ENCODE measurements at regions not wholly inside any gene's neighbourhood (a gene's known extent, or its start where the extent isn't known, plus 50 kb on each side); places are given as distances from the start of the nearest gene placed in this dataset.

DNA sequence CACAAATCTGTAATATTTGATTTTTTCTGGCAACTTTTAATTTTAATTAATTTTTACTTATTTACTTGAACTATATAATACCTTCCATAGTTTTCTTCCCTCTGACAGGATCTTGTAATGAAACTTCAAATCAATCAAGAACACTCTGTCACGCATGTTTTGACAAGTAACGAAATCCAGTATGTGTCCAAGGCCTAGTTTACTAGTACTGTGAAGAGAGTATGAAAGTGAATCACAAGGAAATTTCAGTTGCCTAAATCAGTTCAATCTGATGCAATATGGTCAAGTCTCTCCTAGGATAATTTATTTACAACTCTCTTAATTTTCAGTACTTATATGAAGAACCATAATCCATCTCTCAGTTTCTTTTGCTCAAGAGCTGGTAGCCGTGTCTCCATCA, 1344.6 kb upstream of the ZEB2 start:
- H3K4me3 ChIP-seq (ENCODE audit: low read length in 3 of 3), result no peak overlapping the region
- H3K36me3 ChIP-seq (ENCODE audit: control insufficient read depth in 3 of 3, insufficient read depth in 3 of 3, low read length in 3 of 3), result no peaks in the 10 kb centered on the region
- no peak overlapping the region for H3K27ac ChIP-seq (ENCODE audit: low read depth, low read length)
- H3K9me3 ChIP-seq (ENCODE audit: control insufficient read depth in 3 of 3, low read length in 3 of 3), result no peaks in the 10 kb centered on the region
- no peaks in the 10 kb centered on the region for H3K4me1 ChIP-seq (ENCODE audit: control insufficient read depth in 3 of 3, insufficient read depth in 3 of 3, low read length in 3 of 3)
- no peaks in the 10 kb centered on the region for H3K27me3 ChIP-seq (ENCODE audit: control insufficient read depth in 3 of 3, insufficient read depth in 3 of 3, low read length in 3 of 3)
- H3K9ac ChIP-seq (ENCODE audit: low read depth in 1 of 3, low read length in 3 of 3), result no peak overlapping the region

DNA sequence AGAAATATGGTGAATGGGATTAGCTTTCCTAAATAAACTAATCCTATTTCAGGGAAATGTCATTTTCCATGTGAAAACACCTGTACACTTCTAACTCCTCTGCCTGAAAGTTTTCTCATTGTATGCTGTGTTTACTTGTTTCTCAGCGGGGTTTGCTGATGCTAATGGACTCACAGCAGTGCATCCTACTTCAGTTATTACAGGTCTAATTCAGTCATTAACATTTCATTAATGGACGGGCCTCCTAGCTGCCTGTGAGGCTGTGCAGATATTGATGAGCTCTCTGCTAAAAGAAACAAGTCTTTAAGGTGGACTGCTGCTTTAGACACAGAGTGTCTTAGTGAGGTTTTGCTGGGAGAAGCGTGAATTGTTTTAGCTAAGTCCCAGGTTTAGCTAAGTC, 1342.0 kb upstream of the ZEB2 start:
- H3K27me3 ChIP-seq (ENCODE audit: control insufficient read depth in 3 of 3, insufficient read depth in 3 of 3, low read length in 3 of 3), result no peaks in the 10 kb centered on the region
- H3K4me3 ChIP-seq (ENCODE audit: low read length in 3 of 3), result no peak overlapping the region
- no peaks in the 10 kb centered on the region for H3K9me3 ChIP-seq (ENCODE audit: control insufficient read depth in 3 of 3, low read length in 3 of 3)
- no peak overlapping the region for H3K9ac ChIP-seq (ENCODE audit: low read depth in 1 of 3, low read length in 3 of 3)
- H3K36me3 ChIP-seq (ENCODE audit: control insufficient read depth in 3 of 3, insufficient read depth in 3 of 3, low read length in 3 of 3), result no peaks in the 10 kb centered on the region
- H3K4me1 ChIP-seq (ENCODE audit: control insufficient read depth in 3 of 3, insufficient read depth in 3 of 3, low read length in 3 of 3), result no peaks in the 10 kb centered on the region
- H3K27ac ChIP-seq (ENCODE audit: low read depth, low read length), result no peak overlapping the region

DNA sequence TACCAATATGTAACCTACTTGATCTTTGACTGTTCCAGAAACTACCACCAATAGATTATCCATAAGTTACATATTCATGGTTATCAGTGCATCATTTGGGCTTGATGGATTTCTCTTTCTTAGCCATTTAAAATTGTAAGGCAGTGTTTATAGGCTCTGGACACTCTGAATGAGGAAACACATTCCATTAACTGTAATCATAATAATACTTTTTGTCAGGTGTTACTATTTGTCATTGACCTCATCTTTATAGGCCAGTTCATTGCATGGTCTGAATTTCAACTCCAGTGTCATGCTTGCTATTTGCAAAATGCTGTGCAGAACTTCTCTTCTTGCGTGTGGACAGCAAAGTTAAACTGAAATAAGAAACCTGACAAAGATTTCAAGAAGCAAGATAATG, 1340.2 kb upstream of the ZEB2 start:
- Histone ChIP-seq H3K27me3 (ENCODE audit: control insufficient read depth in 3 of 3, insufficient read depth in 3 of 3, low read length in 3 of 3) (no peaks in the 10 kb centered on the region), H3K36me3 (ENCODE audit: control insufficient read depth in 3 of 3, insufficient read depth in 3 of 3, low read length in 3 of 3) (no peaks in the 10 kb centered on the region), H3K4me3 (ENCODE audit: low read length in 3 of 3) (no peak overlapping the region), H3K9me3 (ENCODE audit: control insufficient read depth in 3 of 3, low read length in 3 of 3) (no peaks in the 10 kb centered on the region), H3K27ac (ENCODE audit: low read depth, low read length) (no peak overlapping the region), H3K4me1 (ENCODE audit: control insufficient read depth in 3 of 3, insufficient read depth in 3 of 3, low read length in 3 of 3) (no peaks in the 10 kb centered on the region), H3K9ac (ENCODE audit: low read depth in 1 of 3, low read length in 3 of 3) (no peak overlapping the region)

- no peak overlapping the region for H3K4me3 ChIP-seq (ENCODE audit: low read length in 3 of 3)
- H3K9ac ChIP-seq (ENCODE audit: low read depth in 1 of 3, low read length in 3 of 3), result no peak overlapping the region
- H3K9me3 ChIP-seq (ENCODE audit: control insufficient read depth in 3 of 3, low read length in 3 of 3), result no peaks in the 10 kb centered on the region
- no peak overlapping the region for H3K27ac ChIP-seq (ENCODE audit: low read depth, low read length)
- H3K36me3 ChIP-seq (ENCODE audit: control insufficient read depth in 3 of 3, insufficient read depth in 3 of 3, low read length in 3 of 3), result no peaks in the 10 kb centered on the region
- H3K27me3 ChIP-seq (ENCODE audit: control insufficient read depth in 3 of 3, insufficient read depth in 3 of 3, low read length in 3 of 3), result no peaks in the 10 kb centered on the region
- no peaks in the 10 kb centered on the region for H3K4me1 ChIP-seq (ENCODE audit: control insufficient read depth in 3 of 3, insufficient read depth in 3 of 3, low read length in 3 of 3)
Measured at GRCh38 chr2:145855142-145855541, 1335.2 kb upstream of the ZEB2 start.

- Histone ChIP-seq H3K27ac (ENCODE audit: low read depth, low read length) (no peak overlapping the region), H3K9ac (ENCODE audit: low read depth in 1 of 3, low read length in 3 of 3) (no peak overlapping the region), H3K27me3 (ENCODE audit: control insufficient read depth in 3 of 3, insufficient read depth in 3 of 3, low read length in 3 of 3) (no peaks in the 10 kb centered on the region), H3K9me3 (ENCODE audit: control insufficient read depth in 3 of 3, low read length in 3 of 3) (no peaks in the 10 kb centered on the region), H3K4me1 (ENCODE audit: control insufficient read depth in 3 of 3, insufficient read depth in 3 of 3, low read length in 3 of 3) (no peaks in the 10 kb centered on the region), H3K36me3 (ENCODE audit: control insufficient read depth in 3 of 3, insufficient read depth in 3 of 3, low read length in 3 of 3) (no peaks in the 10 kb centered on the region), H3K4me3 (ENCODE audit: low read length in 3 of 3) (no peak overlapping the region)
Measured at GRCh38 chr2:145854039-145854755, 1334.3 kb upstream of the ZEB2 start.

GRCh38 chr2:145851730-145852129, 1331.8 kb upstream of the ZEB2 start:
- no peak overlapping the region for H3K4me3 ChIP-seq (ENCODE audit: low read length in 3 of 3)
- H3K9me3 ChIP-seq (ENCODE audit: control insufficient read depth in 3 of 3, low read length in 3 of 3), result no peaks in the 10 kb centered on the region
- H3K4me1 ChIP-seq (ENCODE audit: control insufficient read depth in 3 of 3, insufficient read depth in 3 of 3, low read length in 3 of 3), result no peaks in the 10 kb centered on the region
- no peak overlapping the region for H3K27ac ChIP-seq (ENCODE audit: low read depth, low read length)
- no peaks in the 10 kb centered on the region for H3K36me3 ChIP-seq (ENCODE audit: control insufficient read depth in 3 of 3, insufficient read depth in 3 of 3, low read length in 3 of 3)
- no peak overlapping the region for H3K9ac ChIP-seq (ENCODE audit: low read depth in 1 of 3, low read length in 3 of 3)
- no peaks in the 10 kb centered on the region for H3K27me3 ChIP-seq (ENCODE audit: control insufficient read depth in 3 of 3, insufficient read depth in 3 of 3, low read length in 3 of 3)

DNA sequence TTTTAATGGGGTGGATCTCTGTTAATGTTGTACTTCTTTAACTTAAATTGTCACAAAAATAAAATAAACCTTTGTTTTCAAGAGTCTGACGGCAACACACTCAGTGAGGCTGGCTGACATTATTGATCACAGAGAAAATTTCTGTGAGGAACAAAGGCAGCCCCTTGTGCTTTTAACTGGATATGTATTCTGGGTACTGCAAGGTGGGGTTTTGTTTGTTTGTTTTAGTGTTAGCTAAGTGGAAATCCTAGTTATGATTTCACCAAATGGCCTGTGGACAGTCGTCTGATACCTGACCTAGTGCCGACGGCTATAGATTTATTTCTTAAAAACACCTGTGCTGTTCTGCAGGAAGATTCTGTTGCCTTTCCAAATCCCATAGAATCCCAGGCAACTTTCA, 1329.5 kb upstream of the ZEB2 start:
- Histone ChIP-seq H3K9ac (ENCODE audit: low read depth in 1 of 3, low read length in 3 of 3) (no peak overlapping the region), H3K4me3 (ENCODE audit: low read length in 3 of 3) (no peak overlapping the region), H3K36me3 (ENCODE audit: control insufficient read depth in 3 of 3, insufficient read depth in 3 of 3, low read length in 3 of 3) (no peaks in the 10 kb centered on the region), H3K4me1 (ENCODE audit: control insufficient read depth in 3 of 3, insufficient read depth in 3 of 3, low read length in 3 of 3) (no peaks in the 10 kb centered on the region), H3K27me3 (ENCODE audit: control insufficient read depth in 3 of 3, insufficient read depth in 3 of 3, low read length in 3 of 3) (no peaks in the 10 kb centered on the region), H3K9me3 (ENCODE audit: control insufficient read depth in 3 of 3, low read length in 3 of 3) (no peaks in the 10 kb centered on the region), H3K27ac (ENCODE audit: low read depth, low read length) (no peak overlapping the region)

DNA sequence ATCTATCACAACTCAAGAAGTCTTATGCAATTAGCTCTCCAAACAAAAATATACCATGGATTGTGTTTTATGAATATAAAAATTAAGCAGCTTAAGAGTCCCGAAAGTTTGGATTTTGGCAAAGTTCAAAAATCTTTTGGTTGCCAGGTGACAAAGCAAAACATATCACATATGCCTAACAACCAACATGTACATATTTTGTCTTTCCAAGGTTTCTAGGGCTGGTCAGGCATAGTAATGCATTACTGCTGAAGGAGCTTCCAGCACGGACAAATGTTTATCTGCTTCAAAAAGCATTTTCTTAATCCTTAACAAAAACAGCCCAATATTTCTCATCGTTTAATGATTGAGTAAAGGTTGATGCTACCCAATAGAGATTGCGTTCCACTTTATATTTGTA, 1327.1 kb upstream of the ZEB2 start:
- H3K27me3 ChIP-seq (ENCODE audit: control insufficient read depth in 3 of 3, insufficient read depth in 3 of 3, low read length in 3 of 3), result no peaks in the 10 kb centered on the region
- H3K4me1 ChIP-seq (ENCODE audit: control insufficient read depth in 3 of 3, insufficient read depth in 3 of 3, low read length in 3 of 3), result no peaks in the 10 kb centered on the region
- no peak overlapping the region for H3K27ac ChIP-seq (ENCODE audit: low read depth, low read length)
- no peak overlapping the region for H3K4me3 ChIP-seq (ENCODE audit: low read length in 3 of 3)
- H3K9ac ChIP-seq (ENCODE audit: low read depth in 1 of 3, low read length in 3 of 3), result no peak overlapping the region
- no peaks in the 10 kb centered on the region for H3K36me3 ChIP-seq (ENCODE audit: control insufficient read depth in 3 of 3, insufficient read depth in 3 of 3, low read length in 3 of 3)
- no peaks in the 10 kb centered on the region for H3K9me3 ChIP-seq (ENCODE audit: control insufficient read depth in 3 of 3, low read length in 3 of 3)

- no peaks in the 10 kb centered on the region for H3K9me3 ChIP-seq (ENCODE audit: control insufficient read depth in 3 of 3, low read length in 3 of 3)
- H3K27me3 ChIP-seq (ENCODE audit: control insufficient read depth in 3 of 3, insufficient read depth in 3 of 3, low read length in 3 of 3), result no peaks in the 10 kb centered on the region
- H3K9ac ChIP-seq (ENCODE audit: low read depth in 1 of 3, low read length in 3 of 3), result no peak overlapping the region
- H3K36me3 ChIP-seq (ENCODE audit: control insufficient read depth in 3 of 3, insufficient read depth in 3 of 3, low read length in 3 of 3), result no peaks in the 10 kb centered on the region
- H3K4me3 ChIP-seq (ENCODE audit: low read length in 3 of 3), result no peak overlapping the region
- no peaks in the 10 kb centered on the region for H3K4me1 ChIP-seq (ENCODE audit: control insufficient read depth in 3 of 3, insufficient read depth in 3 of 3, low read length in 3 of 3)
- no peak overlapping the region for H3K27ac ChIP-seq (ENCODE audit: low read depth, low read length)
Measured at GRCh38 chr2:145845923-145846322, 1326.0 kb upstream of the ZEB2 start.

GRCh38 chr2:145845207-145845894, 1325.4 kb upstream of the ZEB2 start:
- no peaks in the 10 kb centered on the region for H3K9me3 ChIP-seq (ENCODE audit: control insufficient read depth in 3 of 3, low read length in 3 of 3)
- H3K36me3 ChIP-seq (ENCODE audit: control insufficient read depth in 3 of 3, insufficient read depth in 3 of 3, low read length in 3 of 3), result no peaks in the 10 kb centered on the region
- H3K4me1 ChIP-seq (ENCODE audit: control insufficient read depth in 3 of 3, insufficient read depth in 3 of 3, low read length in 3 of 3), result no peaks in the 10 kb centered on the region
- no peak overlapping the region for H3K9ac ChIP-seq (ENCODE audit: low read depth in 1 of 3, low read length in 3 of 3)
- H3K4me3 ChIP-seq (ENCODE audit: low read length in 3 of 3), result no peak overlapping the region
- no peaks in the 10 kb centered on the region for H3K27me3 ChIP-seq (ENCODE audit: control insufficient read depth in 3 of 3, insufficient read depth in 3 of 3, low read length in 3 of 3)
- no peak overlapping the region for H3K27ac ChIP-seq (ENCODE audit: low read depth, low read length)

All from skeletal muscle tissue (tissue), 3 donors.